PFSK-1 (cell line): ENCODE measurements at regions not wholly inside any gene's neighbourhood (a gene's known extent, or its start where the extent isn't known, plus 50 kb on each side); places are given as distances from the start of the nearest gene placed in this dataset.

Experiments
- FOXP2 ChIP-seq: optimal IDR thresholded peaks from 2 replicates; pipeline ENCODE3; 2011; ENCODE audit warnings: borderline replicate concordance, control low read depth, inconsistent platforms; ENCODE audit not compliant: insufficient read depth; ENCODE audit errors: extremely low read length, extremely low read depth
- POLR2AphosphoS5 ChIP-seq: IDR thresholded peaks from 2 replicates; pipeline ENCODE4 v1.6.1; 2012; ENCODE audit warnings: low read depth, mild to moderate bottlenecking, control low read depth, low read length, moderate library complexity
- REST ChIP-seq, 2 experiments: IDR thresholded peaks; 2 replicates each; pipeline versions ENCODE4 v1.6.1 to v1.8.0; 2011 to 2012; ENCODE audit warnings: low read depth in 2 of 2, low read length in 2 of 2, control low read depth in 1 of 2, inconsistent platforms in 1 of 2, mild to moderate bottlenecking in 1 of 2, moderate library complexity in 1 of 2; ENCODE audit not compliant: insufficient read depth in 1 of 2
- SIN3A ChIP-seq: IDR thresholded peaks from 2 replicates; pipeline ENCODE4 v1.6.1; 2012; ENCODE audit warnings: mild to moderate bottlenecking, low read length, moderate library complexity, borderline replicate concordance; ENCODE audit not compliant: insufficient read depth
- TAF1 ChIP-seq: IDR thresholded peaks from 2 replicates; pipeline ENCODE4 v1.6.1; 2012; ENCODE audit warnings: low read length, control low read depth, borderline replicate concordance; ENCODE audit not compliant: insufficient read depth

- TF ChIP-seq POLR2AphosphoS5 (no peak), TAF1 (no peak), REST (IDR thresholded peaks at IDR 0.05; ENCODE audit: insufficient read depth in 1 of 2, low read depth in 2 of 2, low read length in 2 of 2) (no peak), SIN3A (no peak), FOXP2 (no peak)
Measured at GRCh38 chr1:244239261-244239770, 188.2 kb downstream of the ZBTB18 start.
